NCI-H446 (cell line): ENCODE measurements at regions not wholly inside any gene's neighbourhood (a gene's known extent, or its start where the extent isn't known, plus 50 kb on each side); places are given as distances from the start of the nearest gene placed in this dataset.
A peak's percentile ranks its signal among the peaks of the same experiment; 100 is the strongest.

Experiments
- DNase-seq, 2 experiments: peaks; one replicate each; lab custom pipeline; 2025; lab: John Stamatoyannopoulos, UW

GRCh38 chr18:45487581-45487980 lies 127.7 kb upstream of the SLC14A2 start:
- DNase-seq, result no peak

GRCh38 chr18:45488645-45489044 lies 126.6 kb upstream of the SLC14A2 start:
- no peak for DNase-seq

- DNase-seq, result no peak
These were observed 121.4 kb upstream of the SLC14A2 start for GRCh38 chr18:45493830-45494229.

GRCh38 chr18:45494811-45495210 lies 120.5 kb upstream of the SLC14A2 start:
- no peak for DNase-seq

GRCh38 chr18:45496741-45497140 lies 118.5 kb upstream of the SLC14A2 start:
- DNase-seq, result no peak

DNA sequence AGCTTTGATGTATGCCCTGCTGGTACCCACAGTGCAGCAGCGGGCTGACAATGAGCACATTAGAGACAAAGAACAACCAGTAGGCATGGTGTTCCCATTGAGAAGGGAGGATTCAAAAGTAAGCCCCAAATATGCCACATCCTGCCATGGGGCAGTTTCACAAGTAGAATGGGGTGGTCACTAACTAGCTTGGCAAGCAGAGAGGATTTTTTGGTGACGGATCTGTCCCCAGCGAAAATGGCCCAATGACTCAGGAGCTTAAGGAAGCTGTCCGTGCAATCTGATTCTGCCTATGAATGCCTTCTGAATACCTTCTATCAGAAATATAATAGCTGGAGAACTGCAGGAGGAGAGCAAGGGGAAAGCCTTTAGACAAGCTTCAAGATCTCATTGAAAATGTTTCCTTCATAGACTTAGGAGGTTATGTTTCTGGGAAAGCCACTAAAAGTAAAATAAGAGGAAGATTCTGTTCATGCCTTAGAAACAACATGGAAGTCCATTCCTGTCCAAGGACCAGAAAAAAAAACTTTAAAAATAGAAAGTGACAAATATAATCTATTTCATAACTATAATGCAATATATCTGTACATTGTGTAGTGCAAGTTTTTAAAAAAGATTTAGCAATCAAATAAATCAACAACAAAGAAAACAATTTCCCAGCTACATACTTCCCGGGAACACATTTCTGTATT lies 117.5 kb upstream of the SLC14A2 start:
- no peak for DNase-seq

- no peak for DNase-seq
These were observed 117.0 kb upstream of the SLC14A2 start for GRCh38 chr18:45498287-45498658.

DNA sequence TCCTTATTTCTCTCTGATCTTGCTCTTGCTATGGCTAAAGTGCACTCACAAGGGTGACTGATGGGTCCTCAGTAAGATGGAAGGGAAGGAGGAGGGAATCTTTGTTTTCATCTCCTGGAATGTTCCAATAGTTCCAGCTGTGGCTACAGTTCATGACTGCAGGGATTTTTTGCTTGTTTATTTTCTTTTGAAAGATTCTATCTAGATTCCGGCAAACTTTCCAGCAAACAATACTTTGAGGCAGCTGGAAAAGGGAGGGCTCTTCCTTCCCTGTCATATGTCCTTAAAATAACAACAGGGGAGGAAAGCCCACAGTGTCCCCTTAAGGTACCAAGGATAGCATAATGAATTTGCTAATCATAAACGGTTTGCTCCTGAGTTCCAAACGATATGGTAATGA lies 111.3 kb upstream of the SLC14A2 start:
- DNase-seq, result no peak

DNA sequence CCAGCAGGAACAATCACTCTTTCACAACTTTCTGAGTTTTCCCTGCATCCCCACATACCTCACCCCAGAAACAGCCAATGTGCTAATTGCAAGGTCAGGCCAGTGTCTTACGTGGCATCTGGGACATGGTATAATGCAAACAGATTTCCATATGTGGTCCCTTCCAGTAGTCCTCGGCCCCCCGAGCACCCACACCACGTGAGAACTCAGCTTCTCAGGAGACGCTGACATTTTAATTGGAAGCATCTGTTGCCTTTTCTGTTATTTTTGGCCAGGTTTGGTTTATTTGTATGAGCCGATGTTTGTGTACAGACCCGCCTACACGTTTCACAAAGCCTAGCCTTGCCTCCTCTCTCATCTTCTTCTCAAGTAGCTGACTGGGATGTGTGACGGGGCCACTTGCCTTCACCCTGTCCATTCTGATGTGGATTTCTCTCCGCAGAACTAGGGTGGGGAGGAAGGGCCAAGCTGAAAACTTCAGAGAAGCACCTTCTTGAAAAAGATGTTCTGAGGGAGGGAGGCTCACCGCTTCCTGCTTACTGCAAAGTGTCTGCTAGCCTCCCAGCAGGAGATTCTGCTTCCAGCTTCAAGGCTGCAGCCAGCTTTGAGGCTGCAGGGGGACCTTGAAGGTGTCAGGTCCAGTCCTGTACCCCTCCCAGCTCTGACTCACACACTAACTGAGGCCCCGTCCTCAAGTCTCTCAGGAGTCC lies 109.6 kb upstream of the SLC14A2 start:
- peak; percentile 1 to 18 for DNase-seq

DNA sequence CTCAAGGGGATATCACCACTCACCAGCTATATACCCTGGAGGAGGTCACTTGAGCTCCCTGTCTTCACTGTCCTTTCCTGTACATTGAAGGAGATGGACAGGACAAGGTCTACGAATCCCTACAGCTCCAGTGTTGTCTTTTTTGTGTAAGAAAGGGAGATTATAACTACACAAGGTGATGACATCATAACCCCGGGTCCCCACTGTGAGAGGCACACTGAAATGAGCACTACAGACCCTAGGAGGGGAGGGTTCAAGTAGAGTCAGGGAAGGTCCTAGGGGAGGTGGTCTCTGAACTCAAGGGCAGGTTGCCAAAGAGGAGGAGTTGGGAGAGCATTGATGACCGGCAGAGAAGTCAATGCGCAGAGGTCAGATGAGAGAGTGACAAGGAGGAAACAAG lies 108.3 kb upstream of the SLC14A2 start:
- DNase-seq, result no peak

- DNase-seq, result no peak
These were observed 105.7 kb upstream of the SLC14A2 start for GRCh38 chr18:45509535-45509934.

DNA sequence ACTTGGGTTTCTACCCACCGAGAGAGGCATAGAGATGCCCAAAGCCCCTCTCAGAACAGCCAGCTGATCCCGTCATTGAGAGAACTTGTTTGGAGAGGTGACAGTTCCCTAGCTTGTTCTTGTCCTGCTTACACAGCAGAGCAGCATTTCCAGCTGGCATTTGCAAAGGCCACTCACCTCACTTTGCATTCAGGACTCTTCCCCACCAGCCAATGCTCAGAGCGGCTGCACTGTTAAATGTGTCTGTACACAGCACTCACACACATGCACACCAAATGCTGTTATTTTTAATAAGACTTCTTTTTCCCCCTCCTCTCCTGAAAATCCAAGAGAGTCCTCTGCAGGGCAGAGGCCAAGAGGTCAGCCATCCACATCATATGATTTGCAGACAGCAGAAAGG lies 104.6 kb upstream of the SLC14A2 start:
- no peak for DNase-seq

DNA sequence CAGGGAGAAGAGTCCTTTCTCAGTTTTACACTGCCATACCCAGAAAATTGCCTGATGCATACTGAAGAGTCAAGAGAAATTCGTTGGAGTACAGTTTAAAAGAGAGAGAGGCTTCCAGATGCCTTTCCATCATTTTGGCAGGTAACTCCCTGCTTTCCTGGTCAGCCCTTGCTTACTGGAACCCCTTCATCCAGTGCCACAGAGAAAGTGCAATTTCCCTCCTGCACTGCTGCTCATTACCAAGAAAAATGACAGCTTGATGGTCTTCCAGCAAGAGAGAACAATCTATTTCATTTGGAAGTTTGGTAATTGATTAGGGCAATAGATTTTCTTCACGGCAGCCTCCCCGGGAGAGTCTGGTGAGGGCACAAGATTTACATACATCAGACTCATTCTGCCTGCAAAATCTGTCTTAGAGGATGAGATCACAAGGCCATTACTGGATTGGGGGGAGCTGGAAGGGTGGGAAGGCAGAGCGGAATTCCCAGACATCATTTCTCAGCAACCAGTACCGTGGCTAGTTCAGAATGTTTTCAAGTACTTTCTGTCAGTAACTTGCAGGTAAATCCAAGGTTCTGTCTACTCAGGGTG lies 102.8 kb upstream of the SLC14A2 start:
- no peak for DNase-seq

- no peak for DNase-seq
These were observed 98.0 kb upstream of the SLC14A2 start for GRCh38 chr18:45517181-45517741.

DNA sequence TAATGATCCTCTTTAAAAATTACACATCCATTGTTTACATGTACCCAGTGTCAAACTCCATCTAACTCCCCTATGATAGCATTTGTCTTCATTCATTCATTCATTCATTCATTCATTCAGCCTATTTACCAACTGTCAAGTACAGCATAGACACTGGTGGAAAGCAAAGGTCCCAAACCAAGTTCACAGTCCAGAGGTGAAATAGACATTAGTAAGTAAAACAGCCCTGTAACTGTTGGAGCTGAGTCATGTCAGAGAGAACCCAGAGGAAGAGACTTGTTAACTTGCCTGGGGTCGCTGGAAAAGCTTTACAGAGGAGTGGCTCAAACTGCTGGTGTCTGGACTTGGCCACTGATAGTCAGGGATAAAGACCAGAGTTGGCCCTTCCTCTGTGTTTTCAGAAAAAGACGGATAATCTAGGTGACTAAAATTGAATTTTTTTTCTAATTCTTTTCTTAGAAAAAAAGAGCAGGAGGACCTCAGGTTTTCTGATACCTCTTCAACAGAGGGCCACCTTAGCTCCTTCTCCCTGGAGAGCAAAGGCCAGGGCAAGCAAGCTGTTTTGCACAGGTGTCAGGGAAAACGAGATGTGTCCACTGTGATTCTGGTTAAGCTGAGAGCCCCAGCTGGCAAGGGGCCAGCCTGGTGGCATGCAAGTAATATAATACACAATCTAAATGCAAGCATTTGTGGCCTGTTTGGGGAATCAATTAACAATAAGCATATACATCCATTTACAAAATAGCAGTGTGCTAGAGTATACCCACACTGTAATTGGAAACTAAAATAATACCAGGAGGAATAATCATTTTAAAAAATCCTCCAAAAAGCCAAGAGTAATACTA lies 96.7 kb upstream of the SLC14A2 start:
- peak in 1 of 2 experiments; percentile 3 for DNase-seq

- DNase-seq, result no peak
These were observed 95.6 kb upstream of the SLC14A2 start for GRCh38 chr18:45519411-45520280.

GRCh38 chr18:45521136-45521535 lies 94.1 kb upstream of the SLC14A2 start:
- DNase-seq, result no peak

- no peak for DNase-seq
These were observed 93.5 kb upstream of the SLC14A2 start for GRCh38 chr18:45521777-45522176.

- DNase-seq, result no peak
These were observed 92.9 kb upstream of the SLC14A2 start for GRCh38 chr18:45522371-45522770.

DNA sequence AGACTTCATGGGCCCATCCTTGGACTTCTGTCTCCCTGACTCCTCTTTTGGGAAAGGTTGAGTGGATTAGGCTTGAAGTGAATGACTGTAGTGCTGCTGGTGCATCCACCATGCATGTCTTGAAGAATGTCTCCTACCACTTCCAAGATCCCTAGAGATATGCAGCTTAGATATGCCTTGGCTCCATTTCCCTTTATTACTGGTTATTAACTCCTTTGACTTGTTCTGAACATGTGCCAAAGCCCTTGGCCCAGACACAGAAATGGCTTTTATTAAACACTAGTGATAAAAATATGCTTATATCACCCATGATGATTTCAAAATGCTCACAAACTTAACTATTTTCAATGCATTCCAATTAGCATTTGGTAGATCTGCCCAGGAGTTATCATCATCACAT lies 90.0 kb upstream of the SLC14A2 start:
- DNase-seq, result no peak
